ENCODE measurements at regions not wholly inside any gene's neighbourhood (a gene's known extent, or its start where the extent isn't known, plus 50 kb on each side); places are given as distances from the start of the nearest gene placed in this dataset.

DNA sequence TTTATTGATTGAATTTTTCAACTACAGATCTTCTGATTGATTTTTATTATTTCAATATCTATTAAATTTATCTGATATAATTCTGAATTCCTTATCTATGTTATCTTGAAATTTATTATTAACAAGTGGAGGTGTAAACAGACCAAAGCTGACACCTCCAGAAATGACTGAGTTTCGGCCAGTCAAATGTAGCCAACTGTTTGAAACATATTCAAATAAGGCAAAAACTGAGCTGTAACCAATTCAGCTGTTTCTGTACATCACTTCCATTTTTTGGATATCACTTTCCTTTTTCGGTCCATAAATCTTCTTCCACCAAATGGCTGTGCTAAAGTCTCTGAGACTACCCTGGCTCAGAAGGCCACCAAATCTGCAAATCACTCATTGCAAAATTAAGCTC is 2127.3 kb upstream of the AGA start:
- Mint-ChIP-seq H3K27ac (ENCODE audit: unreplicated experiment) (no peak overlapping the region), H3K36me3 (ENCODE audit: insufficient read depth, unreplicated experiment) (no peaks in the 10 kb centered on the region), H3K27me3 (ENCODE audit: insufficient read depth, unreplicated experiment) (no peaks in the 10 kb centered on the region), H3K4me1 (ENCODE audit: low read depth, unreplicated experiment) (no peaks in the 10 kb centered on the region), H3K4me3 (ENCODE audit: unreplicated experiment) (no peak overlapping the region), H3K9me3 (ENCODE audit: unreplicated experiment) (peaks cover 9% of the 10 kb centered on the region)
- no peaks in the 10 kb centered on the region for H3K27me3 ChIP-seq (replicated peaks; ENCODE audit: control insufficient read depth, insufficient read depth, low read length)
- POLR2A ChIA-PET = no interaction called here
- CTCF ChIA-PET = no interaction called here
- H3K4me1 ChIP-seq = no peaks in the 10 kb centered on the region
- intact Hi-C loops (cut with micrococcal nuclease; ENCODE audit: unreplicated experiment) = no loop called here
- no peak for DNase-seq
- no peaks in the 10 kb centered on the region for H3K36me3 ChIP-seq (ENCODE audit: control insufficient read depth, insufficient read depth, low read length)
- no peaks in the 10 kb centered on the region for H3K9me3 ChIP-seq
- no peak overlapping the region for H3K4me3 ChIP-seq (ENCODE audit: low read depth, low read length)
- TF ChIP-seq, protein P1, sequence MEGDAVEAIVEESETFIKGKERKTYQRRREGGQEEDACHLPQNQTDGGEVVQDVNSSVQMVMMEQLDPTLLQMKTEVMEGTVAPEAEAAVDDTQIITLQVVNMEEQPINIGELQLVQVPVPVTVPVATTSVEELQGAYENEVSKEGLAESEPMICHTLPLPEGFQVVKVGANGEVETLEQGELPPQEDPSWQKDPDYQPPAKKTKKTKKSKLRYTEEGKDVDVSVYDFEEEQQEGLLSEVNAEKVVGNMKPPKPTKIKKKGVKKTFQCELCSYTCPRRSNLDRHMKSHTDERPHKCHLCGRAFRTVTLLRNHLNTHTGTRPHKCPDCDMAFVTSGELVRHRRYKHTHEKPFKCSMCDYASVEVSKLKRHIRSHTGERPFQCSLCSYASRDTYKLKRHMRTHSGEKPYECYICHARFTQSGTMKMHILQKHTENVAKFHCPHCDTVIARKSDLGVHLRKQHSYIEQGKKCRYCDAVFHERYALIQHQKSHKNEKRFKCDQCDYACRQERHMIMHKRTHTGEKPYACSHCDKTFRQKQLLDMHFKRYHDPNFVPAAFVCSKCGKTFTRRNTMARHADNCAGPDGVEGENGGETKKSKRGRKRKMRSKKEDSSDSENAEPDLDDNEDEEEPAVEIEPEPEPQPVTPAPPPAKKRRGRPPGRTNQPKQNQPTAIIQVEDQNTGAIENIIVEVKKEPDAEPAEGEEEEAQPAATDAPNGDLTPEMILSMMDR (IDR thresholded peaks at IDR 0.05; ENCODE audit: insufficient read depth in 1 of 2, low read depth in 1 of 2, low read length in 1 of 2, severe bottlenecking in 1 of 2, unreplicated experiment in 1 of 2) = no peak
- BruUV-seq (replicated peaks) = no TSS peak

DNA sequence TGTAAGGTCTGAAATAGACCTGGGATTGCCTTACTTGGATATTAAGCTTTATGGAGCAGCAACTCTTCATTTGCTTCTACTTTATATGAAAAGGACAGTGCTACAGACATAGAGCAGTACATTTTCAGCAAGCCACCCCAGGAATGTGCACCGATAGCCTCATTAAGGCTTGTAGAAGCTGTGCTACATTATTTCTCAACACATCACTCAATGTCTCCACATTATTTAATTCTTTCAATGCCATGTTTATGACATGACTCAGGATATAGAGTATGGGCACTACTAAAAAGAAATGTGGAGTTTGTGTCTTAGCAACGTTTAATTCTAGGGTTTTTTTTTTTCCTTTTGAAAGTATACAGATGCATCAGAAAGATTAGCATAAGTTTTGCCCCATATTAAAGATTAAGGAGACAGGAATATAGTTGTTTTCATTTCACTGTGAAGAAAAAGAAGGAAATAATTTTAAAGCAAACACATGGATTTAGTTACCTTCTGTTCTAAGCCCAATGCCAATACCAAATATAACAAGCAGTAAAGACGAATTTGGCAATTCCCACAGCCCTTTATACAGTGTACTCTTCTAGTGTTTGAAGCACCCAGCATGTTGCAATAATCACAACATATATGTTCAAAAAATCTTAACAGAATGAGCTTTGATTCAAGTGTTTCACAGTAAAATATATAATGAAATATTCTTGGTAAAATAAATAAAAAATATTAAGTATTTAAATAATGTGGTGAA is 2140.1 kb upstream of the AGA start:
- no peaks in the 10 kb centered on the region for H3K4me1 ChIP-seq
- CTCF ChIA-PET = no interaction called here
- H3K4me3 Mint-ChIP-seq (ENCODE audit: unreplicated experiment) = no peak overlapping the region

DNA sequence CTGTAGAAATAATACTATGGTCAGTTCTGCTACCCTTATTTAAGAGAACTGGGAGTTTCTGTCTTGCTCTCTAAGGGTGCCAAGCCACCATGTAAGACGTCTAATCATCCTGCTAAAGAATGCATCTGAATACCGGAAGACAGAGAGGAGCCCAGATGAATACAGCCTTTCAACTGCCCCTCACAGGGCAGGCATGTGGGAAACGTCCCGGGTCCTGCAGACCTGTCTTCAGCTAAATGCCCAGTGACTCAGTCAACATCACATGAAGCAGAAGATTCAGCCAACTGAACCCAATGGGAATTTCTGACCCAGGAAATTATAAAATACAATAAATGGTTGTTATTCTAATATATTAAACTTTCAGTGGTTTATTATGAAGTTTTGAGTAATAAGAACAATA is 2141.0 kb upstream of the AGA start:
- no TSS peak for BruUV-seq (replicated peaks)
- intact Hi-C loops (cut with micrococcal nuclease; ENCODE audit: unreplicated experiment) = no loop called here
- TF ChIP-seq, protein P1 (IDR thresholded peaks at IDR 0.05; ENCODE audit: insufficient read depth in 1 of 2, low read depth in 1 of 2, low read length in 1 of 2, severe bottlenecking in 1 of 2, unreplicated experiment in 1 of 2) = no peak
- no peaks in the 10 kb centered on the region for H3K4me1 Mint-ChIP-seq (ENCODE audit: low read depth, unreplicated experiment)
- Histone ChIP-seq H3K27me3 (replicated peaks; ENCODE audit: control insufficient read depth, insufficient read depth, low read length) (no peaks in the 10 kb centered on the region), H3K4me3 (ENCODE audit: low read depth, low read length) (no peak overlapping the region), H3K4me1 (no peaks in the 10 kb centered on the region), H3K9me3 (no peaks in the 10 kb centered on the region), H3K36me3 (ENCODE audit: control insufficient read depth, insufficient read depth, low read length) (no peaks in the 10 kb centered on the region)
- H3K4me3 Mint-ChIP-seq (ENCODE audit: unreplicated experiment) = no peak overlapping the region
- H3K27ac Mint-ChIP-seq (ENCODE audit: unreplicated experiment) = no peak overlapping the region
- H3K9me3 Mint-ChIP-seq (ENCODE audit: unreplicated experiment) = no peaks in the 10 kb centered on the region
- ChIA-PET POLR2A (no interaction called here), CTCF (no interaction called here)
- no peaks in the 10 kb centered on the region for H3K36me3 Mint-ChIP-seq (ENCODE audit: insufficient read depth, unreplicated experiment)
- no peak for DNase-seq
- H3K27me3 Mint-ChIP-seq (ENCODE audit: insufficient read depth, unreplicated experiment) = no peaks in the 10 kb centered on the region

More for the DNA sequence above, 2140.1 kb upstream of the AGA start:
- no peaks in the 10 kb centered on the region for H3K36me3 Mint-ChIP-seq (ENCODE audit: insufficient read depth, unreplicated experiment)
- intact Hi-C loops (cut with micrococcal nuclease; ENCODE audit: unreplicated experiment) = no loop called here
- POLR2A ChIA-PET = no interaction called here
- no peaks in the 10 kb centered on the region for H3K4me1 Mint-ChIP-seq (ENCODE audit: low read depth, unreplicated experiment)
- H3K9me3 Mint-ChIP-seq (ENCODE audit: unreplicated experiment) = no peaks in the 10 kb centered on the region
- TF ChIP-seq, protein P1 (IDR thresholded peaks at IDR 0.05; ENCODE audit: insufficient read depth in 1 of 2, low read depth in 1 of 2, low read length in 1 of 2, severe bottlenecking in 1 of 2, unreplicated experiment in 1 of 2) = no peak
- H3K27ac Mint-ChIP-seq (ENCODE audit: unreplicated experiment) = no peak overlapping the region
- H3K27me3 Mint-ChIP-seq (ENCODE audit: insufficient read depth, unreplicated experiment) = no peaks in the 10 kb centered on the region
- Histone ChIP-seq H3K4me3 (ENCODE audit: low read depth, low read length) (no peak overlapping the region), H3K9me3 (no peaks in the 10 kb centered on the region), H3K36me3 (ENCODE audit: control insufficient read depth, insufficient read depth, low read length) (no peaks in the 10 kb centered on the region), H3K27me3 (replicated peaks; ENCODE audit: control insufficient read depth, insufficient read depth, low read length) (no peaks in the 10 kb centered on the region)
- DNase-seq = no peak
- BruUV-seq (replicated peaks) = no TSS peak

Data from Caco-2 (cell line).